Central memory CD4-positive, alpha-beta T cell (primary cell): ENCODE measurements at regions not wholly inside any gene's neighbourhood (a gene's known extent, or its start where the extent isn't known, plus 50 kb on each side); places are given as distances from the start of the nearest gene placed in this dataset.
"Not testable (repeated sequence)": the region's sequence is repeated elsewhere in the genome, so short reads cannot be mapped to it uniquely, and the experiment has no call there.

Experiments used
- DNase-seq: peaks from one replicate; pipeline ENCODE4 v3.0.0; 2022

DNA sequence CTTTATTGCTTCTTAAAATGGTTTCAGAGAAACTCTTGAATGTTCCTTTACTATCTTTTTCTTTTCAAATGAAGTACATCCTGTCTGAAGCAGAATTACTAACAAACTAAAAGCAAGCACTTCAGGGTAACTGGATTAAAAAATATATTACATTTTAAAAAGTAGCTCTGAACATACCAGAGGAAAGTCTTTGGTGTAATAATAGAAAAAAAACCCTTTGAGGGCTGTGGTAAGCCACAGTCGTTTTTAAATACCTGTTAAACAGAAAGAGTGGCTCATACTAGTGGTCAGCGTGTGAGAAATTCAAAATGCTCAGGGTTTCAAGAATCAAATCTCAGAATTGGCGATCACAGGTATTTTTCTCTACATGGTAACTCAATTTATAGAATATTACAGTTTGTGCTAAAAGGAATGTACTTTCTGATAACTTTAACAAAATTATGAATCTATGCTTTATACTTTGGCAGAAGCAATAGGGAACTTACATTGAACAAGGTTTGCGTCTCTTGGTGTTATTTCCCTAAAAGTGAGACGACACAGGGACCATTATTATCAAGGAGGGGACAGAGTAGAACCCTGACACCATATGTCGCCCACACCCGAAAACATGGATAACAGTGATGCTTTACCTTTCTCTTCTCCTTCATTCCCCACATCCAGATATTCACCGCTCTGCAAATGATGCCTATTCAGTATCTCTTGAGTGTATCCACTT lies 97.0 kb upstream of the DPH5 start:
- peak; percentile 24 for DNase-seq

- DNase-seq: no peak
These were observed 96.4 kb upstream of the DPH5 start for GRCh38 chr1:101121975-101122374.

- no peak for DNase-seq
These were observed 95.9 kb upstream of the DPH5 start for GRCh38 chr1:101121504-101121903.

- DNase-seq: no peak
These were observed 95.3 kb upstream of the DPH5 start for GRCh38 chr1:101120868-101121267.

- DNase-seq: no peak
These were observed 93.7 kb upstream of the DPH5 start for GRCh38 chr1:101119289-101119688.

DNA sequence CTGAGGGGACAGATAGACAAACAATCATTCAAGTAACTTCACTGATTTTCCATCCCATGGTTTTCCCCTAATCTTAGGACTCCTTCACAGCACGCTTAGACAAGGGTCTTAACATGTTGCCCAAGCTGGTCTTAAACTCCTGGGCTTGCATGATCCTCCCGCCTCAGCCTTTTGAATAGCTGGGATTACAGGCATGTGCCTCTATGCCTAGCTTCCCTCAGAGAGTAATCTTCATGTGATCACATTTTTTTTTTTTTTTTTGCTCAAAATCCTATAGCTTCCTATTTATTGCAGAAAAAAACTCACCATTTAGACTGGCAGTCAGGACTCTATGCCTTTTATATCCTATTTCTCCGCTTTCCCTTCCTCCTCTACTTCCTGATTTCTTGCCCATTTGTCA lies 90.4 kb upstream of the DPH5 start:
- DNase-seq: no peak

DNA sequence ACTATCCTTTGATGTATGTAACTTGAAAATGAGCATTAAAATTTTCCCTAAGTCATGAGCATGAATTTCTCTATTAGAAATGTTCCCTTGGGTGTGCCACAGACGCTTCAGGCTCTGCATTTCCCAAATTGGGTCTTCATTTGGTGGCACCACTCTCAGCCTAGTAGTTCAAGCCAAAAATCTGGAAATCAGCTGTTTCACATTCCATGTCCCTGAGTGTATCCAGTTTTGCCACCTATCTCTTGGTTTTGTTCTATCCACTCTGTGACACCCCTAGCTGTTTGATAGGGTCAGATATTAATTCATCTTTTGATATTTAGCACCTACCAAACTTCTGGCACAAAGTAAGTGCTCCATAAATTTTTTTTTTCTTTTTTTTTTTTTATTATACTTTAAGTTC lies 89.5 kb upstream of the DPH5 start:
- DNase-seq: no peak

DNA sequence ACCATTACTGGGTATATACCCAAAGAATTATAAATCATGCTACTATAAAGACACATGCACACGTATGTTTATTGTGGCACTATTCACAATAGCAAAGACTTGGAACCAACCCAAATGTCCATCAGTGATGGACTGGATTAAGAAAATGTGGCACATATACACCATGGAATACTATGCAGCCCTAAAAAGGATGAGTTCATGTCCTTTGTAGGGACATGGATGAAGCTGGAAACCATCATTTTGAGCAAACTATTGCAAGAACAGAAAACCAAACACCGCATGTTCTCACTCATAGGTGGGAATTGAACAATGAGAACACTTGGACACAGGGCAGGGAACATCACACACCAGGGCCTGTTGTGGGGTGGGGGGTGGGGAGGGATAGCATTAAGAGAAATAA lies 88.5 kb upstream of the DPH5 start:
- not testable (repeated sequence) for DNase-seq

DNA sequence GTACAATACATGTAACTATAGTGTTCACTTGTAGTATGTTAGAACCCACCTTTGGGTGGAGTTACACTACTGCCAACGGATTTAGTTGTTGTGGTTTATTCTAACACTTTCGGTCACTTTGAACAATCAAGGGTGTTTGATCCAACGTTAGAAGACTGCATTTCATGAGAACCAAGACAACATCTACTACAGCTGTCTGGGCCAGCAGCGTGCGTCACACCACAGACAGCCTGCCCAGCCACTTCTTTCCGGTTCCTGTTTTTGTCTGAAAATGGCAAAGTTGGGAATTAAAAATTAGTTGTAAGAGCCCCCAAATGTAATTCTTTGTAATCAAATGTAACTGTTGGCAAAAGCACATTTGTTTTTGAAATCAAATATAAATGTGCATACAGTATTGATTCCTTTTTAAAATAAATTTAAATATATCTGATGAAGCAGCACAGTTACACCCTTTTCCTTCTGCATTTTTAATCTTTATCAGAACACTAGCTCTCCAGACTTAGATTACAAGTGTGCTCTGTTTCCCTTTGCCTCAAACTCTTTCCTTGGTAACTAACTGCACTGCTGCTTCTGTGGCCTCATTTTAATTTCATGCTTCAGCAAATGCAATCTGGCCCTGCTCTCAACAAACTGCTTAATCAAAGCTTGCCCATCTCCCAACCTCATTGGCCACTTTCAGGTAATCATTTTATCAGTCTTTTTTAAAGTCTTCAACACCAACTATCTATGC lies 86.6 kb upstream of the DPH5 start:
- DNase-seq: peak; percentile 92

DNA sequence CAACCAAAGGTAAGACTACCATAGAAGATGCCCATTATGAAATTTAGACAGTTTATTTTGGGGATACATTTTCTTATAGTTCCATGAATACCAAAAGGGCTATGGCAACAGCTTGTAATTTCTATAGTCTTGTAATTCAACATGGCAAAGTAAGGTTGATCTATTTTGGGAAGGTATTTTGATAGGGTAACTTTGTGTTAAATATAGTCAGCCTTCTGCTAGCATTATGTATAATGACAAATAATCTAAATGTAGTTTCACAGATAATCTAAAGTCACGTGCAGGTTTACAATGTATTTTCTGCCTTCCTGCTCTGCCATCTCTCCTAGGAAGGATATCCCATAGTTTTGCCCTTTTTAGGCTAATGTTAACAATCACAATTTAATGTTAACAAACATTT lies 85.9 kb upstream of the DPH5 start:
- DNase-seq: no peak

DNA sequence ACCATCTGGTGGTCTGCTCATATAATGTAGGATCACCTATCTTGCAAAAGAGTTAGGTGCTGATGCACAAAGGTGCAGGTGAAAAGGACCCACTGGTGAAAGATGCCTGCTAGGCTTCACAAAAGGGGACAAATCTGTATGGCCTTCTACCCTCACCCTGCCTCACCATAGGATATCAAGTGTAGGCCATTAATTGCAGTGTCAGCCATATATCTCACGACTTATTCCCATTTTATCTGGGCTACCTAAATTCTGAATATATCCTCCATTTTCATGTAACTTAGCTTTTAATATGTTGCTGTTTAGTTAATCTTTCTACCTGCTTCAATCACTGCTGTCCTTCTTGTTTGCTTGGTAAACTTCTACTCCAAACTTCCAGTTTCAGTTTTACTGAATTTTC lies 84.2 kb upstream of the DPH5 start:
- no peak for DNase-seq

- no peak for DNase-seq
These were observed 82.5 kb upstream of the DPH5 start for GRCh38 chr1:101108111-101108500.

GRCh38 chr1:101107496-101108110 lies 82.0 kb upstream of the DPH5 start:
- no peak for DNase-seq

DNA sequence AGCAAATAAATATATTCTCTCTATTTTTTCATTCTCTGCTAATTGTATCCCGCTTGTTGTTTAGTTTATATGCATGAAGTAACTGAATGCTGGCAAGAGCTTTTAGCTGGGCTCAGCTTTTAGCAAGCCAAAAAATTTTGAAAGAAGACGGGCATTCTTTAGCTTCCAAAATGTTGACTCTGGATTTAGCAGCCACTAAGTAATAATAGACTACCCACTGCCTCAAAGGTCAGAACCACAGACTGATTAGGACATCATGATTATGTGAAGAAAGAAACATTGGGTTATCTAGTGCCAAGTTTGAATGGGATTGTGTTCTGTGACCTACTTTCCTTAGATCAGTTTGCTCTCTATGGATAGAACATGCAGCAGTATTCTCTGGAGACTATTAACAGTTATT lies 80.3 kb upstream of the DPH5 start:
- no peak for DNase-seq

- no peak for DNase-seq
These were observed 77.0 kb upstream of the DPH5 start for GRCh38 chr1:101102426-101103156.

DNA sequence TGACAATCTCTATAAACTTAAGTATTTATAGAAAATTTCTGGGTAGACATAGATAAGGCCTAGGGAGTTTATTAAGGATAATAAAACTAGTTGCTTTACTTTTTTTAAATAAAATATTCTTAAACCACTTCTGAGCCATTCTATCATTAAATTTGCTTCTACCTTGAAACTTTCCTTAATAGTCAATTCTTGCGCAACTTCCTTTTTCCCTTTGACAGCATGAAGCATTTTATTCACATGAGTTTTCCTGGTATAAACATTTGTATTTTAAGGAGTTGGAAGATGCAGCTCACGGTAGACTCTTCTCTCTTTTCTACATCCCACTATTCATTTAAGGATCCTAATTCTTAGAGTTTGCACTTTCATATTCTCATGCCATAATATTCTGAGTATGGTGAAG lies 75.8 kb upstream of the DPH5 start:
- DNase-seq: no peak

DNA sequence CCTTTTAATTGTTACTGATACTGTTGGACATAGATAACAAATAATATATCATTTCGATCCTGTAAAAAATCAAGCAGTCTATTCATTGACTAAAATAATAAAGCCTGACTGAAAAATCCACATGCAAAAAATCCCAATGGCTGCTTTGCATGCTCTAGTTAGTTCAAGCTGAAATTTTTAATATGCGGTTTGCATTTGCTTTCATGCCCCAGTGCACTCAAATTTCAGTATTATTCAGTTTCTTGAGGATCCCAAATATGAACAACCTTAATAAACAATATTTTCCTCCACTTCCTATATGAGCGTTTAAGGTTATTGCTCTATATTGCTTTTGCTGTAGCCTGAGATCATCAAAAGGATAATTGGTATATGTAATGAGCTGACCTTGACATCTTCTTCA lies 75.1 kb upstream of the DPH5 start:
- DNase-seq: no peak

DNA sequence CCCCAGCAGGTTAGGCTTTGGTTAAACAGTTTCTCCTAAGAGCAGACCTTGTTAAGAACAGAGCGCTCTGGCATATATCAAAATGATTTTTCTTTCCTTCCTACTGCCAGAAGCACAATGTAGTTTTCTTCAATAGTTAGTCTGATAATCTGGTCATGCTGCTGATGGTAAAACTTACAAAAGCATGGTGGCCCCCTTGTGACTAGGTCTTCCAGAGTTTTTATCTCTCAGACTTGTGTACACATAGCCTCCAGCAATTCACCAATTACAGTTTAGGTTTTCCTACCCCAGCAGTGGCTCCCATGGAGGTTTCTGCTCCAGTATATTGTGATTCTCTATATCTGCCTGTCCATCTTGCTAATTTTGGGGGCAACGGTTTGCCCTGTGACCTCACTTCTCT lies 73.3 kb upstream of the DPH5 start:
- DNase-seq: no peak

GRCh38 chr1:101098327-101098726 lies 72.7 kb upstream of the DPH5 start:
- no peak for DNase-seq

DNA sequence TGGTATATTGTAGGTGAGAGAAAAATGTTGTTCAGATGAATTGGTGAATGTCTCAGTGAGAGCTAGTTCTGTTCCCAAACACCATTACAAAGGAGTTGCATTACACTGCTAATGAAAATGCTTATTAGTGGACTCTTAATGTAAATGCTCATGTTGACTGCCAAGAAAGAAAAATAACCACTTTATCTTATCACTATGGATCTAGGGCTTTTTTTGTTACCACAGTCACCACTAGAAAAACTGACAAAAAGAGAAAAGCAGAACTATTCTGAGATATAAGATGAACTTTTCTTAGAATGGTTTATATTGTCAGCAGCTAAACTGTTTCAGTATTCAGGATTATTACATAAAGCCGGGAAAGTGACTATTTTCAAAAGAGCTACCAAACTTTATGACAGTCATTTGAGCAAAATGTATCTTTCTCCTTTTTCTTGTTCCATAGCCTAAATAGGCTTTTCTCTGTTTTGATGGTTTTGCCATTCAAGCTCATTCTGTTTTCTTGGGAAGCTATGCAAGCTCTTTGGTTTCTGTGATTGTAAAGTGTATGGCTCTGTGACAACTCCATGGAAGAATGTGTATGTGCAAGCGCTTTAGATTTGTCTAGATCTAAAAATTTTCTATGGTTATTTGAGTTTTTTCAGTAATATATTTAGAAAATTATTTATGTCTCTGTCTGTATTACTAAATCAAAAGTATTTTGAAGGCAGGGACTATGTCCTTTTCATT lies 64.2 kb upstream of the DPH5 start:
- no peak for DNase-seq

DNA sequence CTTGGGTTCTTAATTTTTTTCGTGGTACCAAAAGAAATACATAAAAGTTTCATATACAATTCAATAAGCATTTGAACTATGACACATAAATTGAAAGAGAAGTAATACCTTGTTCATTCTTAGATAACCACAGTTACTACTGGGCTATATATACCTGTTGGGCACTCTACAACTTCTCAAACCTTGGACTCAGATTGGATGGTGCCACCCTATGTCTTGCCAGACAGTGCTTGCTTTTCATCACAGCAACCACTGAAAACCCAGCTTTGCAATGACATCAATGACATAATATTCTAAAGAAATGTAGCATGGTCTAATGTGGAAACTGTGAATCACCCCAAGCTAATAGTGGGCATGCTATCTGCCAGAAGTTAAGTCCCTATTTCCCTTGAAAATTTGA lies 62.8 kb upstream of the DPH5 start:
- DNase-seq: no peak

DNA sequence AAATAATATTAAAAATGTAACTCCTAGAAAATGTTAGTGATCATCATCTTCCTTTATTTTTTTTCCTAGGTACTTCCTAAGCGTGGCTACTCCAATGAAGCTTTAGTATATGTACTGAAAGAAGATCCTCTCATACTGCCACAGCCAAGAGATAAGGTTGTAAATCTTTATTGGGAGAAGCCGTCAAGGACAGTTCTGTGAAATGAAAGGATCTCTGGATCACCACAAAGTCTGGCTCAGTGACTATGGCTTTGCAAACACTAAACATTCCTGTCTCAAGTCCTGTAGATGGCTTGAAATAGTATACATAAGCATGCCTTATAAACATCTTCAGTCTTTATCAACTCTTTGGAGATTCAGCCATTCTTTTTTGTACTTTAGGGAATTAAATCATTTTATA lies 61.2 kb upstream of the DPH5 start:
- no peak for DNase-seq
